ENCODE measurements at regions not wholly inside any gene's neighbourhood (a gene's known extent, or its start where the extent isn't known, plus 50 kb on each side); places are given as distances from the start of the nearest gene placed in this dataset.

DNA sequence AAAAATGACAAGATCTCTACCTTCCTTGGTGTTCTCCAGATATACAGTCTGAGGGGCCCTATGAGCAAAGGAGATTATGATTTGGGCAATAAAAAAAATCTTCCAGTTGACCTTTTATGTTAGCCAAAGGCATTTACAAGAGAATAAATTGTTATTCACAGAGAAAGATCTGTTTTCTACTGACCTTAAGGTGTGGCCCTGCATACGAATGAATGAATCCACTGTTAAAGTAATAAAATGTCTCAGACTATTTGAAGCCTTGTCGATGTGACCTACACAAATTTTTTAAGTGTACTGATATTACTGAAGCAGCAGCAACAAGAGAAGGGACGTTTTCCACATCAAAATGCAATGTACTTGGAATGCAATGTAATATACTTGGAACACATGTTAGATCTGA is 95.9 kb upstream of the SSTR4 start:
- TF ChIP-seq YY1 (IDR thresholded peaks at IDR 0.05; ENCODE audit: insufficient read depth, insufficient read length) = no peak
- no peak for TF ChIP-seq SUZ12 (IDR thresholded peaks at IDR 0.05; ENCODE audit: extremely low read depth, insufficient read depth, insufficient read length)
